GM13977 (cell line): ENCODE measurements at regions not wholly inside any gene's neighbourhood (a gene's known extent, or its start where the extent isn't known, plus 50 kb on each side); places are given as distances from the start of the nearest gene placed in this dataset.
"Not testable (repeated sequence)": the region's sequence is repeated elsewhere in the genome, so short reads cannot be mapped to it uniquely, and the experiment has no call there.

Experiments used
- DNase-seq: peaks from one replicate; pipeline ENCODE4 v3.0.0; 2012; ENCODE audit warnings: low spot score
- CTCF ChIP-seq: IDR thresholded peaks from 2 replicates; pipeline ENCODE4 v1.5.1; 2012; ENCODE audit warnings: mild to moderate bottlenecking, control low read depth; ENCODE audit not compliant: insufficient read depth; ENCODE audit errors: extremely low read depth, missing control alignments
- in situ Hi-C: fragments of 300-500 bp; cut with MboI; formaldehyde crosslinking; loops from one replicate; pipeline ENCODE4 v1.12.0; 2022; ENCODE audit warnings: low sequenced_read_pairs, low pct_unique_long_range_greater_than_20kb, mixed read lengths, inconsistent platforms; ENCODE audit not compliant: unreplicated experiment

DNA sequence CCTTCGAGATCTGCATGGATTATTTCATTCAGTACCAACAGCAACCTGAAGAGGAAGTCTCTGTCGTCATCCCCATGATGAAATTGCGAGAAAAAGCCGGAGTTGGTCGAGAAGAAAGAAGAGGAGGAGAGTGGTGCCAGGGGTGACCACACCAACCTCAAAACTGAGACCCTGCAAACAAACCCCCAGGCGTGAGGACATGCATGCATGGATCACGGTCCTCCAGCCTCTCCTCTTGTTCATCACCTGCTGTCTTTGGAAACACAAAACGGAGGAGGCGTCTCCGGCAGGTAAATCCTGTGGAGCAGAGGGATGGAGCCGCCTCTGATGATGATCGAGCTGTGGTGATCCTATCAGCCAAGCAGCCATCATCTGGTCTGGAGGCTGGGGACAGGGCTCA, 114.4 kb upstream of the IRX2 start:
- TF ChIP-seq CTCF = no peak
- in situ Hi-C loops = no loop called here
- DNase-seq = no peak

DNA sequence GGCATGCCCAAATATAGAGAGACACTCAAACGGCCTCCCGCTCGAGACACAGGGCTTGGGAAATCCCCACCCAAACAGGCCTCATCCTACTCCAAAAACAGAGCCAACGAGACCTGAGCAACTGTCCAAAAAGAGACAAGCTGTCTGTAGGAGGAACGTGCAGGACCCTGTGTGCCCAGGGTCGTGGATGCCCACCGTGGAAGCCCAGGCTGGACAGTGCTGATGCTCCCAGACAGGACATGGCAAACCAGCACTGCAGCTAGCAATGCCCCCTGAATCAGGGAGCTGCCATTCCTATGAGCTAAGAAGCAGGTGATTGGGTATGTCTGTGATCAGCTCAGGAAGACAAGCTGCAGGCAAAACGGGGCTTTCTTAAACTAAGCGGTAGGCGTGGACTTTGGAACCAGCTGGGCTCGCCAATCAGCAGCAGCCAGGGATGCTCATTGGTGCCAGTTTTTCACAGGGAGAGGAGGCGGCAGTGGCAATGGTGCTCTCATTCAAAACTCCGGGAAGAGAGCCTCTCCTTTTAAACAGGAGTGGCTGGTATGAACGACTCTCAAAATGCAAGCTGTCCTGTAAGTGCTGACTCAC, 113.1 kb upstream of the IRX2 start:
- TF ChIP-seq CTCF = no peak
- no peak for DNase-seq
- in situ Hi-C loops = no loop called here

- TF ChIP-seq CTCF = no peak
- in situ Hi-C loops = no loop called here
- DNase-seq = no peak
Measured at GRCh38 chr5:2863675-2864433, 112.4 kb upstream of the IRX2 start.

- no peak for DNase-seq
- no peak for TF ChIP-seq CTCF
- in situ Hi-C loops = no loop called here
Measured at GRCh38 chr5:2863133-2863532, 111.7 kb upstream of the IRX2 start.

DNA sequence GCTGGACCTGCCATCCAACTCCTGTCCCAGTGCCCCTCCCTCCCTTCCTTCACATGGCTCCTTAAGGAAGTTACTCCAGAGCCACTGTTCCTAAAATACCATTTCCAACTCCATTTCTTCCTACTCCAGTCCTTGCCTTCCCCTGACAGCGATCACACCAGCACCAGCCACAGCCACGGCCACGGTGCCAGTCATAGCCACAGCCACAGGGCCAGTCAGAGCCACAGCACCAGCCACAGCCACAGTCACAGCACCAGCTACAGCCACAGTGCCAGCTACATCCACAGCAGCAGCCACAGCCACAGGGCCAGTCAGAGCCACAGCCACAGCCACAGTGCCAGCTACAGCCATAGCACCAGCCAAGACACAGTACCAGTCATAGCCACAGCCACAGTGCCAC, 110.7 kb upstream of the IRX2 start:
- DNase-seq, in situ Hi-C loops: not testable (repeated sequence)

DNA sequence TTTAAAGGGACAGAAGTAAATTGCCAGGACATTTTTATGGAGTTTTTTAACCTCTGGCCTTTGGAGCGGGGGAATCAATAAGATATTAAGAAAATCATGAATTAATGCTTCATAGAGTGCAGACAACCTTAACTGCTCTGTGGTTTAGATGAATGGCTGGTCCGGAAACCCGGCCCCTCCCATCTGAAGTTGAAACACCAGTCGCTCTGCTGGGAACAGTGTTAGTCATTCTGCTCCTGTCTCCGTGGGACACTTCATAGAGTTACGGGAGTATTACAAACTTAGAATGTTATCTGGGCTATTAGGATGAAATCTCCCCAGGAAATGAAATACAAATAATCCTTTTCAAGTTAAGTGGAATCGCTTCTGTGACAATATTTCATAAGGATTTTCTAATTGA, 110.1 kb upstream of the IRX2 start:
- in situ Hi-C loops = no loop called here
- no peak for DNase-seq
- no peak for TF ChIP-seq CTCF

- no peak for TF ChIP-seq CTCF
- DNase-seq = no peak
- in situ Hi-C loops = no loop called here
Measured at GRCh38 chr5:2860101-2860500, 108.6 kb upstream of the IRX2 start.
